ENCODE measurements at regions not wholly inside any gene's neighbourhood (a gene's known extent, or its start where the extent isn't known, plus 50 kb on each side); places are given as distances from the start of the nearest gene placed in this dataset.

DNA sequence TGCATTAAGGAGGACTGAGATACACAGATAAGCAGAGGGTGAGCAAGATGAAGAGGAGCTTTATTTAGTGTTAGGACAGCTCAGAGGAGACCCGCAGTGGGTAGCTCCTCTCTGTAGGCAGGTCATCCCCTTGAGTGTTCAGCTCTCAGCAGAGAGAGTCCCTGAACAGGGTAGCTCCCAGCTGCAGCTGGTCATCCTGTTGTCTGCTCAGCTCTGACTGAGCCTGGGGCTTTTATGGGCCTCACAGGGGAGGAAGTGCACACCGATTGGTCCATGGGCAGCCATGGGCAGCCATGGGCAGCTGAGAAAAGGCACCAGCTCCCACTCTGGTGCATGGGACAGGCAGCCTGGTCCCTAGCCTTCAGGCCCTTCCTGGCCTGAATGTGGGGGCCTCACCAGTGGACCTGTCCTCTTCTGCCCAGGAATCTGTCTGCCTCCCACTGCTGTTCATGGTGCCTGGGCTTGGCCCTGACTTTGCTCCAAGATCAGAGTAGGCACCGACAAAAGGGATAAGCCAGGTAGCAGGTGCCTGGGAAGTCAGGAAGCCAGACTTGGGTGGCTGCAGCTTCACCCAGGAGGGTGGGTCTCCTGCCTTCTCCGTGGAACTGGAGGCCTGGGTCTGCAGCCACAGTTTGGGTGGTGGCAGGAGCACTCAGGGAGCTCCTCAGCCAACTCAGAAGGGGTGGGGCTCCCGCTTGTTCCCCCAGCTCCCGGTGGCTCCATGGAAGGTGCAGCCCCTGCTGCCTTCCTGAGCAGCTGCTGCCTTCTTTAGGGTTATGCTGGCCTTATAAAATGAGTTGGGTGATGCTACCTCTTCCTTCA is 54.7 kb downstream of the MYEOV start:
- ATAC-seq (no peak), DNase-seq (ENCODE audit: low spot score) (peak; percentile 21)

DNA sequence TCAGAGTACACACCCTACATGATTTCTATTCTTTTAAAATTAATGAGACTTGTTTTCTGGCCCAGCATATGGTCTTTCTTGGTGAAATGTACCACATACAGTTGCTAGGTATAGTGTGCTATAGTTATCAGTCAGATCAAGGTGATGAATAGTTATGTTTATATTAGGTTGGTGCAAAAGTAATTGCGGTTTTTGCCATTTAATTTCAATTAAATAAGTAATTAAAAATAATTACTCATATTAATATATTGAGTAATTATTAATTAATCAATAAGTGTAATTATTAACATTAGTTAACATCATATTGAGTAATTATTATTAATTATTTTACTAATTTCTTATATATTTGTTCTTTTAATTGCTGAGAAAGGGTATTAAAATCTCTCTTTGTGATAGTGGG is 56.1 kb downstream of the MYEOV start:
- no peak for ATAC-seq
- no peak for DNase-seq (ENCODE audit: low spot score)

DNA sequence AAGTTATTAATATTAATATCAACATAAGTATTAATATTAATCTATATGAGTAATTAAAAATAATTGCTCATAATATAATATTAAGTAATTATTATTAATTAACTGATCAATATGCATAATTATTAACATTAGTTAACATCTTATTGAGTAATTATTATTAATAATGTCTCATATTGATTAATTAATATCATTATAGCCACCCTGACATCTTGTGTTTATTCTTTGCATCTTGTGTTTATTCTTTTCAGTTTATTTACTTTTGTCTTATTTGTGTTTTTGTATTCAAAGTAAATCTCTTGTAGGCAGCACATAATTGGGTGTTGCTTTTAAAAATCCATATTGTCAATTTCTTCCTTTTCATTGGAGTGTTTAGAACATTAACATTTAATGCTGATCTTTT is 56.6 kb downstream of the MYEOV start:
- DNase-seq (ENCODE audit: low spot score) (no peak), ATAC-seq (no peak)

DNA sequence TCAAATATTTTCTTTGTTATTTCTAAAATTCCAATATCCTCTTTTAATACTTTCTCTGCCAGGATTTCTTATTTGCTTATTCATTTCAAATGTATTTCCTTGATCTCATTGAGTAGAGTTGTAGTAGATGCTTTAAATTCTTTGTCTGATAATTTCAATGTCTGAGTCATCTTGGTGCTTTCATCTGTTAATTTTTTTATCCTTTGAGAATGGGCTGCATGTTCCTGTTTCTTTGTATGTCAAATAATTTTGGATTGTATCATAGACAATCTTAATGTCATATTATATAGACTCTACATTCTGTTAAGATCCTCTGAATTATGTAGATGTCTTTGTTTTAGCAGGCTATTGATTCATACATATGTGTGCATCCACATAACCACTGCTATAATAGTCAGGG is 57.5 kb downstream of the MYEOV start:
- DNase-seq (ENCODE audit: low spot score) = no peak
- no peak for ATAC-seq

DNA sequence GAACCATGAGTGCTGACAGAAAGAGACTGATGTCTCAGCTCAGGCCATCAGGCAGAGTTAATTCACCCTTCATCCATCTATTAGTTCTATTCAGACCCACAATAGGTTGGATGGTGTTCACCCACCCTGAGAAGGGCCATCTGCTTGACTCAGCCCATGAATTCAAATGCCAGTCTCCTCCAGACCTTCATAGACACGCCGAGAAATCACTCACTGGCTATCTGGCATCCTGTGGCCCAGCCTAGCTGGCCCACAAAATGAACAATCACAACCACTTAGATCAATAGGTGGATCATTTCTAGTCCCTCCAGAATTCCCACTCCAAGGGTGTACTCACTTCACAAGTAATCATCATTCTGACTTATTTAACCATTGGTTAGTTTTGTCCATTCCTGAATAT is 58.2 kb downstream of the MYEOV start:
- DNase-seq (ENCODE audit: low spot score) = peak; percentile 28
- ATAC-seq = no peak

DNA sequence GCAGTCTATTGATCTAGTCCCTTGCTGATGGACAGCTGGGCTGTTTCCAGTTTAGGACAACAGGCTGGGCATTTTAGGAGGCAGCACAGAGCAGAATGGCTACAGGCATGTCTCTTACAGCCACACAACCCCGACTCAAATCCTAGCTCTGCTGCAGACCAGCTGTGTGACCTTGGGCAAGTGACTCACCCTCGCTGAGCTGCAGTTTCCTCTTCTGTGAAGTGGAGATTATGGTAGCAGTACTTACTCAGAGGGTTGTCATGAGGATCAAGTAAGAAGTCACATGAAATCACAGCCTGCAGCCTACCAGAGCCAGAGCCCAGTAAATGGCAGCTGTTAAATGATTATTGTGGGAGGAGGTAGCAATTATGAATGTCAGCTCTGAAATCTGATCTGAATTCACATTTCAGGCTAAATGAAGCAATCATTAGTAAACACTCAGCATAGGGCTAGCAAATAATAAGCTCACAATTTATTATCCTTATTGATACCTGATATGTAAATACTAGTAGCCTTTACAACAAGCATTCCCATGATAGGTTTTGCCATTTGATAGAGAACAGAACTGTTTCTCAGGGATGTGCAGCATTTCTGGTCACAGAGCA is 58.9 kb downstream of the MYEOV start:
- DNase-seq (ENCODE audit: low spot score) (peak; percentile 53), ATAC-seq (peak; percentile 42)

DNA sequence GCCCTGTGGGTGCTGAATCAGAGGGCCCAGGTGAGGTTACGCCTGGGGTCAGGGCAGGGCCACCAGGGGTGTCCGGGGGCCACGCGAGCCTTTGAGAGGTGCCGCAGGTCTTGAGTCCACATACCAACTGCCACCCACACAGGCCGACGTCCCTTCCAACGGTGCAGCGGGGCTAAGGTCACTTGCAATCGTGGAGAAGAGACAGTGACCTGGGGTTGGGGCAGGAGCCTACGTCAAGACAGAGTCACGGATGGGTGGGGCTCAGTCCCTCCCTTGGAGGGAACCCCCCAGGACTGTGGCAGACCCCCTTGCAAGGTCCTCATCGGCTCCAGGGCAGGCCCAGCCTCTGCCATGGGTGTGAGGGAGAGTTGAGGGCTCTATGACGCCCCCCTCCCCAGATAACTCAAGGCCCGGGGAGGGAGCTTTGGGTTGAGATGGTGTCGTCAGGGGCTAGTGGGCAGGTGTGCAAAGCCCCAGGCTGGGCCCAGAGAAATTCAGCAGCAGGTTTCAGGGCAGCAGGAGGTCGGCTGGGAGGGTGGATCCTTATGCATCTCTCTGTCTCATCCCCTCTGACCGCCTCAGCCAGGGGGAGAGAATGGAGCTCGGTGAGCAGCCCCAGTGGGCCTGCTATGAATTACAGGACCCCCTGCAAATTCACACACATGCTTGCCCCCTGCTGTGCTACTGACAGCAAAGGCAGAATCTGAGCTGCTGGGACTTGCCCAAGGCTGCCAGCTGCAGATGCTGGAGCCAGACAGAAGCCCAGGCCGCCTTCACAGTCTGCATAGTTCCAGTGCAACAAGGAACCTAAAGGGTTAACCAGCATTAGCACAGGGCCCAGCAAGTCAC is 60.0 kb downstream of the MYEOV start:
- DNase-seq (ENCODE audit: low spot score) = peak; percentile 92
- peak; percentile 66 for ATAC-seq

DNA sequence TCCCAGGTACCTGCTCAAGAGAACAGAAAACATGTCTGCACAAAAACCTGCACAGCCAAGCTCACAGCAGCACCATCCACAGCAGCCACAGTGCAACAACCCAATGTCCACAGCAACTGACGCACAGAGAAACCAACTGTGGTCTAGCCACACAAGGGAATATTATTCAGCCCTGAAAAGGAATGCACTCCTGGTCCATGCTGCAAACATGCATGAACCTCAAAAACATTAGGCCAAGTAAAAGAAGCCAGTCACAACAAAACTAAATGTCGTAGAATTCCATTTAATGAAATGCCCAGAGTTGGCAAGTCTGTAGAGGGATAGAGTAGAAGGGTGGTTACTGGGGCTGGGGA is 60.6 kb downstream of the MYEOV start:
- ATAC-seq = no peak
- DNase-seq (ENCODE audit: low spot score) = no peak

DNA sequence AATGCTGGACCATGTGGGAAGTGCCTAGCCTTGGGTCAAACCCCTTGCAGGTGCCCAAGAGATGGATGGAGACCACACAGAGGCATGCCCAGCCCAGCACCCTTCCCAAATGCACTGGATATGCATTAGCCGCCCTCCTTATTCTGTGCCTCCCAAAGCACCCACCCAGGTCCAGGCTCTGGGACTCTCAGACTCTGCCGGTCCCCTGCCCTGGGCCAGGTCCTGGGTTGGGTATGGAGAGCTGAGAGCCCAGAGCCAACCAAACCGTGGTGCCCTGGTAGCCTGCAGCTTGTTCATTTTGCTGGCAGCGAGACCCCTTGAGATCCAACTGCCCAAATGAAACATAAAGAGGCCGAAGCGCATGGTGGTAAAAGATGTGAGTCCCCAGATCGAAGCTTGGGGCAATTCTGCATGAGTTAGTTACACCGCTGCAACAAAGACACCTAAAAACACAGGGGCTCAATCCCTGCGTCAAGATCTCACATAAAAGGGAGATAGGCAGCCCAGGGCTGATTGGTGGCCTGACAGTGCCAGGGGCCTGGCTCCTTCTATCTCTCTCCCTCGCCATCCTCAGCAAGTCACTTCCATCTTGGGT is 61.5 kb downstream of the MYEOV start:
- DNase-seq (ENCODE audit: low spot score) (peak; percentile 39), ATAC-seq (no peak)

DNA sequence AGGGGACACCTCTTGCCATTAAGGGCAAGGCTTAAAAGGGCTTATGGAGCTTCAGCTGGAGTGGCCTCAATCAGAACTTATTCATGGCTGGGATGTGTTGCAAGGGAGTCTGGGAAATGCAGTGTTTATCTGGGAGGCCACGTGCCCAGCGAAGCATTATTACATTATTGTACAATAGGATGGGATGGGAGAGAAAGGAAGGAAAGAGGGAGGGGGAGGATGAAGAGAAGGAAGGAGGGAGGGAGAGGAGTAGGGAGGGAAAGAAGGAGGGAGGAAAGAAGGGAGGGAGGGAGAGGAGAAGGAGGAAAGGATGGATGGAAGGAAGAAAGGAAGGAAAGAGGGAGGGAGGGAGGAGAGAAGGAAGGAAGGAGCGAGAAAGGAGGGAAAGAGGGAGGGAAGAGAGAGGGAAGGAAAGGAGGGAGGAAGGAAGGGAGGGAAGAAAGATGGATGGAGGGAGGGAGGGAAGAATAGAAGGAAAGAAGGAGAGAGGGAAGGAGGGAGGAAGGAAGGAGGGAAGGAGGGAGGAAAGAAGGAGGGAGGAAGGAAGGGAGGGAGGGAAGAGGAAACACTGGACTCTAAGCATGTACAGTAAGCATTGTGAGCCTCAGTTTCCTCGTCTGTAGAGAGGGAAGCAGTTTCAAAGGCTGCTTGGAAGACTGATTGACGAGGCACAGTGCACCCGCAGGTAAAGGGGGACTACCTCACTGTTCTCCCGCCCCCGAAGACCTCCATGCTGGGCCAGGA is 62.2 kb downstream of the MYEOV start:
- ATAC-seq = no peak

DNA sequence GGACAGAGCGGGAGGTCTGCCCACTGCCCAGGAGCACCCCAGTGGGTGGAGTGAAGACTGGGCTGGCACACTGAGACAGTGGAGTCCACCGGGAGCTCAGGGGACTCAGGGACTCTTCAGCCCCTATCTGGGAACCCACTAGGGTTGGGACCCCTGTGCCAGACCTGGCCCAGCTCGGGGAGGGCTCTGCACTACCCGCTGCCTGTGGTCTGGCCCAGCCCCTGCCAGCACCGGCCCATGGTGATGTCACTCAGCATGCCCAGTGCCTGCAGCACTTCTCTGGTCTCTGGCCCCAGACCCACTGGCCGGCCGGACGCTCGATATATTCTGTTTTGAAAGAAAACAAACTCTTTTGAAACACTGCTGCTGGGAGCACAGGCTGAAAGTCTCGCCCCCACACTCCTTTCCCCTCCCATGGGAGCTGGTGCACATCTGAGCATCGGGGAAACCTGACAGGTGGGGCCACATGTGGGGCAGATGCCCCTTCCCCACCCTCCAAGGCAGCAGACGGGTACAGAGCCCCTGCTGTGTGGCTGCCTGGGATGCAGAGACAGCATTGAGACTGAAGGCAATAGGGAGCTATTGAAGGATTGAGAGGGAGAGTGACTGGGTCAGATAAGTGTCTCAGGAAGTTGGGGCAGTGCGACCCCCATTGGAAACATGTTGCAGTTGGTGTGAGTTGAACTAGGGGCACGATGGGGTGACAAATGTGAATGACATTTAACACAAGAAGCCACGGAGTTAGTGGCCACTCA is 62.9 kb downstream of the MYEOV start:
- ATAC-seq (peak; percentile 70), DNase-seq (ENCODE audit: low spot score) (peak; percentile 92)

More for the DNA sequence above, 62.2 kb downstream of the MYEOV start:
- DNase-seq (ENCODE audit: low spot score) = no peak

DNA sequence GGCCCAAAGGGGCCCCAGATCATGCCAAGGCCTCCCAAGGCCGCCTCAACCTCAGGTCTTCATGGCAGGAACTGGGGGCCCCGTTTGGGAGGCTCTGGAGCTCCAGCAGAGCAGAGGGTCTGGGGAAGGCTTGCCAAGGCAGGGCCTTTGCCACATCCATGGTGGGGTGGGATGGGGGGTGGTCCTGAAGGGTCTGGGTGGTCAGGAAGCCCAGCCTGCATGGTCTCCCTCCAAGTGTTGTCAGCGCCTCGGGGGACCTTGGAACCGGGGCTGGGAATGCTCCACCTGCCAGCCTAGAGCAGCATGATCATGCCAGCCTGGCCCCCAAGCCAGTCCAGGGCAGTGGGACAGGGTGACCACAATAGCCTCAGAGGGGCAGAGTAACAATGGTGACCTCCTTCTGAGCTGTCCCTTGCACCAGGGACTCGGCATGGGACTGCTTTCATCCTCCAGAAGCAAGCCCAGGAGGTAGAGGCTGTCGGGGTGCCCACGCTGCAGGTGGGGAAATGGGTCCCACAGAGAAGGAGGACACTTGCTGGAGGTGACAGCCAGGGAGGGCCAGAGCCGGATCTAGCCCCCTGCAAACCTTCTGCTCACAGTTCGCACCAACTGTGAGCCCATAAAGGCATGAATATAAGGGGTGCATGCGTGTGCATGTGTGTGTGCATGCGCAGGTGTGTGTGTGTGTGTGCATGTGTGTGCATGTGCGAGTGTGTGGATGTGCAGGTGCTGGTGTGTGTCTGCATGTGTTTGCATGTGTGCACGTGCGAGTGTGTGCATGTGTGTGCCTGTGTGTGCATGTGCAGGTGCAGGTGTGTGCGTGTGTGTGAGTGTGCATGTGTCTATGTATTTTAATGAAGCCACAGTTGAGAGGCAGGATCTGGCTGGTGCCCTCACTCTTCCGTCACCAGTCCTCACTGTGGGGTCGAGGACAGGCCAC is 63.8 kb downstream of the MYEOV start:
- peak; percentile 46 for DNase-seq (ENCODE audit: low spot score)
- peak; percentile 3 for ATAC-seq

DNA sequence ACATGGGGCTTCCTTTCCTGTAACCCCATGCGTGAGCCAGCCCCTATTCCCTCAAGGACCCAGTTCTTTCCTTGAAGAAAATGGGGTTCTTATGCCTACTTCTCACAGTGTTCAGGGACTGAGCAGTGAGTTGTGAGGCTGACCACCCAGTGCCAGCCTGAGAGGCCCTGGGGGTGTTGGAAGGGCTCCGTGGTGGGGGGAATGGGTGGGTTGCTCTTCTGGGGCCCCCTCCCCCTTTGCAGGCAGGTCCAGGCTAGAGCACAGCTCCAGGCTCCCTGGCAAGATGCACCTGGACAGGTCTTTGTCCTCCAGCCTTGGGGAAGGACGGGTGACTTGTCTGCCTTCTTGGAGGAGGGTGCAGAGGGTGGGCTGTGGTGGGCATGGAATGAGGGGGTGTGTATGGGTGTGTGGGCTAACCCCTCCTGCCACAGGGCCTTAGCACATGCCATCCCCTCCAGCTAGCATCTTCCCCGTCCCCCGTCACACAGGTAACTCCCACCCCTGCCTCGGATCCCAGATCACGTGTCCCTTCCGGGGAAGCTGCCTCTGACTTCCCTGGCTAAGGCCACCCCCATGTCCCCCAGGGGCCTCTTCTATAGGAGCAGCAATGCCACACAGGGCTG is 64.6 kb downstream of the MYEOV start:
- ATAC-seq (no peak), DNase-seq (ENCODE audit: low spot score) (peak; percentile 44)

DNA sequence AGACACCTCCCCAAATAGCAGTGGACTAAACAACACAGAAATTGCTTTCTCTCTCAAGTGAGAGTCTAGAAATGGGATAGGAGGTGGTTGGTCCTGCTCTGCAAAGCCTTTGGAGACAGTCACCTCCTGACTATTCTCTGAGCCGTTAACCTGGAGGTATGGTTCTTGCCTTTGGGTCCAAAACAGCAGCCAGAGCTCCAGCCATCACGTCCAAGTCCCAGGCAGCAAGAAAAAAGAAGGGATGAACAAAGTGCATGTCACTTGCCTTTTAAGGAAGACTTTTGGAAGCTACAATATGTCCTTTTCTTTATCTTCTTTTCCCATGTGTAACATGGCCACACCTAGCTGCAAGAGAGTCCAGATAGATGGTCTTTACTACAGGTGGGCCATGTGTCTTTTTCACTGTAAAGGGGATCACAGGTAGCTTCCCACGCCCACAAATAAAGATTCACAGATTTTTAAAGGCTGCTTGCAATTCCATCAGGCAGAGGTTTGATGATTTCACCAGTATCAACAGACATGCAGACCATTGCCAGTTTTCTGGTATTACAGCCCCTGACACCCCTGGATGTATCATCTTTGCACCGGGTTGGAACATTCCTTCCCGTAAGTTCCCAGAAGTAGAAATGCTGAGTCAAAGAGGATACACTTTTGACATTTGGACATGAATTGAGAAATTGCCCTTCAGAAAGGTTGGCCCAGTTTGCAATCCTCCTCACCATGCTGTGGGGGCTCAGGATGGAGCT is 66.0 kb downstream of the MYEOV start:
- DNase-seq (ENCODE audit: low spot score) = peak; percentile 59
- peak; percentile 38 for ATAC-seq

DNA sequence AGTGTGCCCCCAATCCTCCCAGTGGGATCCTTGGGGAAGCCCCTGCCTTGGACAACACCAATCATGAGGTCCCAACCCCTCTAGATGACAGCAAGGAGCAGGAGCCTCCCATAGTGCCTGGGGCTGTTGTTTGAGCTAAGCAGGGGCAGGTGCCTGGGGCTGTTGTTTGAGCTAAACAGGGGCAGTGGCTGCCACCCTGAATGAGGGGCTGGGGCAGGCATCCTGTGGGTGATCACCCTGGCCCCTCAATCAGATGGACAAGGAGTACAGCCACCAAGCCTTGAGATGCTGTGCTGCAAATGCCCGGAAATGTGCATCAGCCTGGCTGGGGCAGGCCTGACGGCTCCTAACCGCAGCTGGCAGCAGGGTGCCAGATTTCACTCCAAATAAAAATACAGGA is 66.7 kb downstream of the MYEOV start:
- DNase-seq (ENCODE audit: low spot score) (peak; percentile 44), ATAC-seq (peak; percentile 8)

DNA sequence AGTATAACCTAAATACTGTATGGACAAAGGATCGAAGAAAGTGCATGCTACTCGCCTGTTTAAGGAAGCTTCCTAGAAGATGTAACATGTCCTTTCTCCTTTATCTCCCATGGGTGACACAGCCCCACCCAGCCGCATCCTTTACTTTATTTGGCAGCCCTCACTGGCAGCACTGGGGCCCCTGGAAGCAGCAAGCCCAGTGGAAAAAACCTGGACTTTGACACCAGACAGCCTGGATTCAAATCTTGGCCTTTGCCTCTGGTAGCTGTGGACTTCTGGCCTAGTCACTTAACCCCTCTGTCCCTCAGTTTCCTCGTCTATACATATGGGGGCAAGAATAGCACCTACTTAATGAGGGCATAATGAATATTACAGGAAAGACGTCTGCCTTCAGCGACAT is 67.1 kb downstream of the MYEOV start:
- DNase-seq (ENCODE audit: low spot score) (peak; percentile 72), ATAC-seq (peak; percentile 49)

DNA sequence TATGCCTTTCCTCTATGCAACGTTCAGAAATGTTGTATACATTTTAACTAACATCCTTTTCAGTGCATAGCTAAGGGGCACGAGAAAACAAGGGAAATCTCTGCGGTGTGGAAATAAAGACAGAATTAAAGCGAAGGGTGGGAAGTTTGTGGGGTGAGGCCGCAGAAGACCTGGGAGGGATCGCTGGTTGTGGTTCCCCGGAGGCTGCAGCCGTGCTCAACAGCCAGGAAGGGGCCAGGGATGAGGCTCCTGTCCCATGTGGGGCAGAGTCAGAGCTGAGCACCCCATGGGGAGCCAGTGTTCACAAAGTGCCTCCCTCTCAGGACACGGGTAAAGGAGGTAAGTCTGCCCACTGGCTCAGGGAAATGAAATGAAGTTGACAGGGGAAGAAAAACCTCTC is 67.5 kb downstream of the MYEOV start:
- ATAC-seq (no peak), DNase-seq (ENCODE audit: low spot score) (peak; percentile 41)

DNA sequence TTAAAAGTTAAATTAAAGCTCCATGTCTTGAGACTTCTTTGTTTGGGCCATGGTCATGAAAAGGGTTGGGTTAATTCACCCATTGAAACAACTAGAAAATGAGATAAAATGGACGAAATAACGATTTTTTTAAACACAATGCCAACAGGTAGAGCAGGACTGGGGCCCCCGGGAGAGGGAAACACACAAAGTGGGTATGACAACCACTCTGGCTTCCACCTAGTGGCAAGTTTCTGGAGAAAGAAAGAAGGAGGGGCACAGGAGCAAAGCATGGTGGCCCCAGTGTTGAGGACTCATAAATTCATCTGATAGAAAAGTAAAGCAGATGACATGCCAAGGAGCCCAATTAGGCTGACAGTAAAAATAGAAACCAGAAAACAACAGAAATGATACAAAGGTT is 68.4 kb downstream of the MYEOV start:
- no peak for DNase-seq (ENCODE audit: low spot score)
- no peak for ATAC-seq

Data from left lobe of liver (tissue), 2 donors.